GM12878 (cell line): ENCODE measurements at regions not wholly inside any gene's neighbourhood (a gene's known extent, or its start where the extent isn't known, plus 50 kb on each side); places are given as distances from the start of the nearest gene placed in this dataset.

Experiments
- FOS ChIP-seq: IDR thresholded peaks from 3 replicates; pipeline ENCODE4 v1.6.1; 2011; ENCODE audit warnings: borderline replicate concordance; ENCODE audit not compliant: insufficient read length; ENCODE audit errors: extremely low read depth
- HCFC1 ChIP-seq: fragments of 150-350 bp; IDR thresholded peaks from 2 replicates; pipeline ENCODE4 v1.6.1; 2014; ENCODE audit warnings: low read length
- JUNB ChIP-seq: IDR thresholded peaks from 2 replicates; pipeline ENCODE4 v1.6.1; 2016; ENCODE audit warnings: antibody characterized with exemption, mild to moderate bottlenecking
- MYB ChIP-seq: fragments of 150-350 bp; IDR thresholded peaks from 2 replicates; pipeline ENCODE4 v1.6.1; 2014; ENCODE audit warnings: mild to moderate bottlenecking, low read depth, low read length, borderline replicate concordance
- TF ChIP-seq, protein P1 (sequence below): IDR thresholded peaks from 2 replicates; pipeline ENCODE4 v1.6.1; 2012; ENCODE audit warnings: improper control_type of control experiment, low read depth, low read length; ENCODE audit not compliant: insufficient replicate concordance
- TF ChIP-seq, protein P2 (sequence below): fragments of 450-650 bp; formaldehyde crosslinking; IDR thresholded peaks from 2 replicates; pipeline ENCODE4 v1.4.0; 2022; ENCODE audit warnings: mild to moderate bottlenecking, moderate library complexity

DNA sequence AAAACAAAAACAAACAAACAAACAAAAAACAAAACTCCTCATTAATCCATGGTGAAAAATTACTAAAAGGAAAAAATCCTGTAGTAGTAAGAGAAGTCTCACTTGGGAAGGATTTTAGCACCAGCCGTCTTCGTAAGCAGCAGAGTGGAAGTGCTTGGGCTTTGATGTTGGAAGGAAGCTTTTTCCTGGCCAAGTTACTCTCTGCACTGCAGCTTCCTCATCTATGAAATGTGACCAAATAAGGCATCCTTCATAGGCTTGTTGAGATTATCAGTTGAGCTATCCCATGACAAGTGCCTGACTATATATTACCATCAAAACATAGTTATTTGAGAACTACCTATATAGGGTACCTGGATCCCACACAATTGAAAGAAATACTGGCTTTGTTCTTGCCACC lies 436.4 kb upstream of the ONECUT1 start (continued):
- TF ChIP-seq, protein P1, sequence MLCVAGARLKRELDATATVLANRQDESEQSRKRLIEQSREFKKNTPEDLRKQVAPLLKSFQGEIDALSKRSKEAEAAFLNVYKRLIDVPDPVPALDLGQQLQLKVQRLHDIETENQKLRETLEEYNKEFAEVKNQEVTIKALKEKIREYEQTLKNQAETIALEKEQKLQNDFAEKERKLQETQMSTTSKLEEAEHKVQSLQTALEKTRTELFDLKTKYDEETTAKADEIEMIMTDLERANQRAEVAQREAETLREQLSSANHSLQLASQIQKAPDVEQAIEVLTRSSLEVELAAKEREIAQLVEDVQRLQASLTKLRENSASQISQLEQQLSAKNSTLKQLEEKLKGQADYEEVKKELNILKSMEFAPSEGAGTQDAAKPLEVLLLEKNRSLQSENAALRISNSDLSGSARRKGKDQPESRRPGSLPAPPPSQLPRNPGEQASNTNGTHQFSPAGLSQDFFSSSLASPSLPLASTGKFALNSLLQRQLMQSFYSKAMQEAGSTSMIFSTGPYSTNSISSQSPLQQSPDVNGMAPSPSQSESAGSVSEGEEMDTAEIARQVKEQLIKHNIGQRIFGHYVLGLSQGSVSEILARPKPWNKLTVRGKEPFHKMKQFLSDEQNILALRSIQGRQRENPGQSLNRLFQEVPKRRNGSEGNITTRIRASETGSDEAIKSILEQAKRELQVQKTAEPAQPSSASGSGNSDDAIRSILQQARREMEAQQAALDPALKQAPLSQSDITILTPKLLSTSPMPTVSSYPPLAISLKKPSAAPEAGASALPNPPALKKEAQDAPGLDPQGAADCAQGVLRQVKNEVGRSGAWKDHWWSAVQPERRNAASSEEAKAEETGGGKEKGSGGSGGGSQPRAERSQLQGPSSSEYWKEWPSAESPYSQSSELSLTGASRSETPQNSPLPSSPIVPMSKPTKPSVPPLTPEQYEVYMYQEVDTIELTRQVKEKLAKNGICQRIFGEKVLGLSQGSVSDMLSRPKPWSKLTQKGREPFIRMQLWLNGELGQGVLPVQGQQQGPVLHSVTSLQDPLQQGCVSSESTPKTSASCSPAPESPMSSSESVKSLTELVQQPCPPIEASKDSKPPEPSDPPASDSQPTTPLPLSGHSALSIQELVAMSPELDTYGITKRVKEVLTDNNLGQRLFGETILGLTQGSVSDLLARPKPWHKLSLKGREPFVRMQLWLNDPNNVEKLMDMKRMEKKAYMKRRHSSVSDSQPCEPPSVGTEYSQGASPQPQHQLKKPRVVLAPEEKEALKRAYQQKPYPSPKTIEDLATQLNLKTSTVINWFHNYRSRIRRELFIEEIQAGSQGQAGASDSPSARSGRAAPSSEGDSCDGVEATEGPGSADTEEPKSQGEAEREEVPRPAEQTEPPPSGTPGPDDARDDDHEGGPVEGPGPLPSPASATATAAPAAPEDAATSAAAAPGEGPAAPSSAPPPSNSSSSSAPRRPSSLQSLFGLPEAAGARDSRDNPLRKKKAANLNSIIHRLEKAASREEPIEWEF: no peak
- TF ChIP-seq, protein P2, sequence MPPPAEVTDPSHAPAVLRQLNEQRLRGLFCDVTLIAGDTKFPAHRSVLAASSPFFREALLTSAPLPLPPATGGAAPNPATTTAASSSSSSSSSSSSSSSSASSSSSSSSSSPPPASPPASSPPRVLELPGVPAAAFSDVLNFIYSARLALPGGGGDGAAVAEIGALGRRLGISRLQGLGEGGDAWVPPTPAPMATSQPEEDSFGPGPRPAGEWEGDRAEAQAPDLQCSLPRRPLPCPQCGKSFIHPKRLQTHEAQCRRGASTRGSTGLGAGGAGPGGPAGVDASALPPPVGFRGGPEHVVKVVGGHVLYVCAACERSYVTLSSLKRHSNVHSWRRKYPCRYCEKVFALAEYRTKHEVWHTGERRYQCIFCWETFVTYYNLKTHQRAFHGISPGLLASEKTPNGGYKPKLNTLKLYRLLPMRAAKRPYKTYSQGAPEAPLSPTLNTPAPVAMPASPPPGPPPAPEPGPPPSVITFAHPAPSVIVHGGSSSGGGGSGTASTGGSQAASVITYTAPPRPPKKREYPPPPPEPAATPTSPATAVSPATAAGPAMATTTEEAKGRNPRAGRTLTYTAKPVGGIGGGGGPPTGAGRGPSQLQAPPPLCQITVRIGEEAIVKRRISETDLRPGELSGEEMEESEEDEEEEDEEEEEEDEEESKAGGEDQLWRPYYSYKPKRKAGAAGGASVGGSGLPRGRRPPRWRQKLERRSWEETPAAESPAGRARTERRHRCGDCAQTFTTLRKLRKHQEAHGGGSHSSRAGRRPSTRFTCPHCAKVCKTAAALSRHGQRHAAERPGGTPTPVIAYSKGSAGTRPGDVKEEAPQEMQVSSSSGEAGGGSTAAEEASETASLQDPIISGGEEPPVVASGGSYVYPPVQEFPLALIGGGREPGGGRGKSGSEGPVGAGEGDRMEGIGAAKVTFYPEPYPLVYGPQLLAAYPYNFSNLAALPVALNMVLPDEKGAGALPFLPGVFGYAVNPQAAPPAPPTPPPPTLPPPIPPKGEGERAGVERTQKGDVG: no peak
- TF ChIP-seq FOS: no peak
- no peak for TF ChIP-seq HCFC1
- TF ChIP-seq MYB: no peak
- TF ChIP-seq JUNB: no peak
- TF ChIP-seq, all 136 proteins: peak for 0
